GM18517 (cell line): ENCODE measurements at regions not wholly inside any gene's neighbourhood (a gene's known extent, or its start where the extent isn't known, plus 50 kb on each side); places are given as distances from the start of the nearest gene placed in this dataset.
A peak's percentile ranks its signal among the peaks of the same experiment; 100 is the strongest.
"Not testable (repeated sequence)": the region's sequence is repeated elsewhere in the genome, so short reads cannot be mapped to it uniquely, and the experiment has no call there.

Experiments
- ATAC-seq: cut with Tn5 transposase; IDR thresholded peaks from one replicate; pipeline ENCODE4 v1.9.1; 2021; ENCODE audit warnings: mild to moderate bottlenecking, moderate library complexity; ENCODE audit not compliant: unreplicated experiment

DNA sequence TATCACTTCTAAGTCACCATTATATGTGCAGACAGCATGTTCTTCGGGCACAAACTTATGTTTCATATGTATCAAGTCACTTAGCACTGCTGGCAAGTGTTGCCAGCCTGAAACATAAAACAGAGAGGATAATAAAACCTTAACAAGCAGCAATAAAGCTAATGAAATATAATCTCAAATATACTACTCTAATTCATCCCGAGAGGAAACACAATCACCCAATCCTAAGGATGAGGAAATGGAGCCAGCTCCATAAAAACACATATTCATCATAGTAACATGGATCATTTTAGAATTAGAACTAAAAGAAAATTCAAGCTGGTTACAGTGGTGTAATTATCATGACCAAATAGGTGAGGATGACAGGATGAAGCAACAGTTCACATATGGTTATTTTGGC is 1072.7 kb downstream of the EPHA3 start:
- no peak for ATAC-seq

DNA sequence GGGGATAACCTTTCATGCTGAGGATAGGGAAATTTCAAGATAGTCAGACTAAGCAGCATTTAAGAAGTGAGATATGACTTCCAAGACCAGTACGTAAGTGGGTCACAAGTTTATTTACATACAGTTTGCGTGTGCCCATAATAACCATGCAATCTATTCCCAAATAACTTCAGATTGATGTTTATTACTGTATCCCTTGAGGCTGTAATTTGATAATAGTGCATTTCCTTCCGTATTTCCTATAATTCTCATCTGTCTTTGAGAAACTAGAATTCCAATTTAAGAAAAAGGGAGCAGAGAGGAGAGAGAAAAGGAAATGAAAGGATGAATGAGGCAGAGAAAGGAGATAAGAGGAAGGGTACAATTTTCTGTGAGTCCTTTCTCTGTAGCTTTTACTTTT is 1073.1 kb downstream of the EPHA3 start:
- ATAC-seq = no peak

DNA sequence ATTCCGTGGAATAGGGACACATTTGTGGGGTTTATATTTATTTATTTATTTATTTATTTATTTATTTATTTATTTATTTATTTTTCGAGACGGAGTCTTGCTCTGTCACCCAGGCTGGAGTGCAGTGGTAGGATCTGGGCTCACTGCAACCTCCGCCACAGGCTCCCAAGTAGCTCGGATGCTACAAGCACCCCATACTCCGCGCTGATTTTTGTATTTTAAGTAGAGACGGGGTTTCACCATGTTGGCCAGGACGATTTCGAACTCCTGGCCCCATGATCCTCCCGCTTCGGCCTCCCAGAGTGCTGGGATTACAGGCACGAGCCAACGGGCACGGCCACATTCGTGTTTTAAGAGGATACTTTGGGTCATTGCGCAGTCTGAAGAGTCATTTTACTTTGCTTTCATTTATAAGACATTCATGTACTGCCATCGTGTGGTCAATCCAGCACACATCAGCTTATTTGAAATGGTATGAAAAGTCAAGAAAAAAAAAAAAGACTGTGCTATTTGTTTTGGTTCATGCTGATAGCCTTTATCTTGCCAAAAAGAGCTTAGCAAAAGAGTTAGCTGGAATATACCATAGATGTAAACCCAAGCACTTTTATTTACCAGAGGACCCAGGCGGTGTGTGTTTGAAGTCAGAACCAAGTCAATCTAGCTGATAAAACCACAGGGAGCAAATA is 1075.0 kb downstream of the EPHA3 start:
- ATAC-seq = peak; percentile 82

DNA sequence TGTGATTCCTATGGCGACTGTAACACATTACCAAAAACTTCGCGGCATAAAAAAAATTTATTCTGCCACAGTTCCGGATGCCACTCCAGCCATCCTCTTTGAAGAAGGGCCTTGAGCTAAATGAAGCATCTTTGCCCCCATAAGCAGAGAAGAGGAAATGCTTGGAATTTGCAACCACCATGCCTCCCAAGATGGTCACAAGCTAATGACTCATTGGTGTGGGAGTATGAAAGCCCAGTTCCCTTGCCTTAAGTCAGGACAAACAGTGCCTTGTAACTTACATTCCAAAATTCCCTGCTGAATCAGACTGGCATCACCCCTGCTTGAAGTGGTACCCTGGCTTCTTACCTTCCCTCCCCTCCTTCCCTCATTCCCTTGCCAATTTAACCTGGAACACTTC is 1077.4 kb downstream of the EPHA3 start:
- no peak for ATAC-seq

DNA sequence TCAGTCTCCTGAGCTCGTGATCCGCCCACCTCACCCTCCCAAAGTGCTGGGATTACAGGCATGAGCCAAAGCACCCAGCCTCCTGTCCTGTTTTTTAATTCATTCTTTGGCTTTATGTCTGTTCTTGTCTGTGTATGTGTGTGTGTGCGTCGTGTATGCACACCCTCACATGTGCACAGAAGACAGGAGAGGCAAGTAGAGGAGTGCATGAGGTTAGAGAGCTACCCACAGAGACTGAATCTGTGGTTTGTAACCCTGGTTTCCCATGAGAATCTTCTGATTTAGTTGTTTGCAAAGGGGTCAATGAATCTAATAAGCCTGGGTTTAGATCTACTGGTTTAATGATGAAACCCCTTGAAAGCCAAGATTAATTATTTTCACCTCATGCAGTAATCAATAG is 1090.0 kb downstream of the EPHA3 start:
- ATAC-seq = not testable (repeated sequence)

DNA sequence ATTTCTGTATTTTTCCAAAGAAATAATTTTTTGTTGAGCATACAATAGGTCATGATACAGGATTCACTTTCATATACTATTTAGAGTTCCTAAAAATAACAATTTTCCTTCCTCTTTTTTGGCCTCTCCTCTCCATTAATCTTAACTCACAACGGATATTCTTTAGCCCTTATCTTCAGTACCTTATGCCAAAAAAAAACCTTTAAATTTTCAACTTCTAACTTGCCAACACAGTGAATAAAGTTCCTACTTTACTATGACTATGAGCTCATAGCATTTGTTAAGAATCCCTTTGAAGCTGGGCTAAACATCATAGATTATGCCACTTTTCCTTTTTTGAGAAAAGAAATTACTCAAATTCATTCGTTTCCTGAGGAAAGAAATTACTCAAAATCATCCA is 1095.5 kb downstream of the EPHA3 start:
- not testable (repeated sequence) for ATAC-seq

DNA sequence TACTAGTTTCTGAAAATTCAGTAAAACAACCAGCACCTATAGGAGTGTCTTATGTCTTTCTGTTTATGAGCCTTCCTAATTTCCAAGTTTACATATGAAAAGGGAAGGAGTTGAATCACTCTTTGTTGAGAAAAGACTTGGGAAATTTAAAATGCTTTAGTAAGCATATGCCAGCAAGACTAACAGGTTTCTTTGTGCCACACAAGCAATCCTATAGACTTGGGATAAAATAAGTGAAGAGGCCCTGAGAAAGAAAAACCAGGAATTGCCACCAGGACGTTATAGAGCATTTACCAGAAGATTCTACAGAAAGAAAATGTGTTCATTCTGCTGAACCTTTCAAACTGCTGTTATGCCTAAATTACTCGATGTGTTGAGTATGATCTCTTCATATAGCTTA is 1099.1 kb downstream of the EPHA3 start:
- not testable (repeated sequence) for ATAC-seq

DNA sequence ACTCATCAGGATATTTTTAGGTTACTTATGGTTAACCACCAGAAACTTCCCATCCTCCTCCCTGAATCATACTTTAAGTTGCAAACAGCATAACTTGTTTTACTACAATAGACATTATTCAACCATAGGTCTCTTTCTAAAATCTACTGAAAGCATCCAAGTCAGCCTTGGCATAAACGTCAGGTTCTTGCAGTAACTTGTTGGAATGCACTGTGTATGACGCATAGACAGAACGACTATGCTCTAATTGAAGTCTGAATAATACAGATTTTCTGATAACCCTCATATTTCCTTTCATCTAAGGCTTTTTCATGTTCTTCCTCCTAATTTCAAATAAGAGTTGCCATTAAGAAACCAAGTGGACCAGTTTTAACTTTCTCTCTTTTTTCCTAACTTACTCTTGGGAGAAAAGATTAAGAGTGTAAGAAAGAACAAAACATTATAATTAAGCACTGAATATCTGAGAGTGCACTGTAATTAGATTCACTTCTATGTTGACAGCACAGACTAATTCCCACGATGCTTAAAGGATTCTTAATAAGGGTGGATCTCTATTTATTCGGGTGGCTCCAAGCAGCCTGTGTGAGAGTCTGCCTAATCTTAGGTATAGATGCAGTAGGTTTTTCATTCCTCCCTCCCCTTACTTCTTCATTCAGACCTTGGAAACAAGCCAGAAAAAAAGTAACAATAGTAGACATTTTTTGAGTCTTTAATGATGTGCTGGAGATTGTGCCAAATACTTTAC is 1100.1 kb downstream of the EPHA3 start:
- not testable (repeated sequence) for ATAC-seq

DNA sequence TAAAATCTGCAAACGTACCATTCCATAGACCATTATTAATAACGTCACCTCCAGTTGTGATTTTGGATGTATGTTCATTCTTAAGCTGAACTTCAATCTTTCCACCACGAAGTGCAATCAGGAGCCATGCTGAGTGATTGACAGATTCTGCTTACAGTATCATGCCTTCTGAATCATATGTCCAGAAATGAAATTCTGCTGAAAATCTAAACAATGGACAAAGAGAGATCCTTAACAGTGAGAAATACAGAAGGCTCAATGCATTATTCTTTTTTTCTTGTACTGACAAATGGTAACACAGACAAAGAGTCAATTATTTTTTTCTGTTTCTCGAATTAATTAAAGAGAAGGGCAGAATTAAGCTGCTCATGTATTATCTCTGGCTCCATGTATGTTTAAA is 1114.5 kb downstream of the EPHA3 start:
- no peak for ATAC-seq

DNA sequence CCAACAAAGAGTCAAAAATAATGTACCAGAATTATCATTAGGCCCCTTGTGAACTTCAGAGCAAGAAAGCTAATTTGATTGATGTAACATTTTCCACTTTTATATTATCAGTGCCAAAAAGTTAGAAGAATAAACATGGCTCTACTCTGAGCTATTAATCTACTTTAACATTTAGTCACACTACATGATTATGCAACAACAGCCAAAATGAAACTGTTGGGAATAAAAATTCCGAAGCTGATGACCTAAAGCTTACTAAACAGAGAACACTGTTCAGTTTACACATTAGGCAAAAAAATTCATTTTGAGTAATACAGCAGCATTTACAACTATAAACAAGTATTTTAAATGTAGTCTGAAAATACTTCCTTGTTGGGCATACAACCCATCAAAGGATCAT is 1134.1 kb downstream of the EPHA3 start:
- ATAC-seq = no peak

DNA sequence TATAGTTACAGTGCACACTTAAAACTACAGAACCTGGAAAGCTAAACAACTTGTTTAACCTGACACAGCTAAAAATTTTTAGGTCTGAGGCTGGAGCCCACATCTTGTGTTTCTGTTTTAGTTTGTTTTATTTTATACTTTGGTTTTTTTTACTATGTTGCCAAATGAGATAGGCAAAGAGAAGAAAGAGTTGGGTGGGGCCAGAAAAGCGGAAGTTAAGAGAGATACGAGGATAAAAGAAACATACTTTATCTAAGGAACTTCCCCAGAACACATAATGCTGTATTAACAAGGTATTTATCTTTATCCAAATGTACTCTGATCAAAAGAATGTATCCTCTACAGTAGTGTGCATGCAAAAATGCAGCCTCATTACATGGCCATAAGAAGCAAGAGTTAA is 1145.7 kb downstream of the EPHA3 start:
- ATAC-seq = no peak

DNA sequence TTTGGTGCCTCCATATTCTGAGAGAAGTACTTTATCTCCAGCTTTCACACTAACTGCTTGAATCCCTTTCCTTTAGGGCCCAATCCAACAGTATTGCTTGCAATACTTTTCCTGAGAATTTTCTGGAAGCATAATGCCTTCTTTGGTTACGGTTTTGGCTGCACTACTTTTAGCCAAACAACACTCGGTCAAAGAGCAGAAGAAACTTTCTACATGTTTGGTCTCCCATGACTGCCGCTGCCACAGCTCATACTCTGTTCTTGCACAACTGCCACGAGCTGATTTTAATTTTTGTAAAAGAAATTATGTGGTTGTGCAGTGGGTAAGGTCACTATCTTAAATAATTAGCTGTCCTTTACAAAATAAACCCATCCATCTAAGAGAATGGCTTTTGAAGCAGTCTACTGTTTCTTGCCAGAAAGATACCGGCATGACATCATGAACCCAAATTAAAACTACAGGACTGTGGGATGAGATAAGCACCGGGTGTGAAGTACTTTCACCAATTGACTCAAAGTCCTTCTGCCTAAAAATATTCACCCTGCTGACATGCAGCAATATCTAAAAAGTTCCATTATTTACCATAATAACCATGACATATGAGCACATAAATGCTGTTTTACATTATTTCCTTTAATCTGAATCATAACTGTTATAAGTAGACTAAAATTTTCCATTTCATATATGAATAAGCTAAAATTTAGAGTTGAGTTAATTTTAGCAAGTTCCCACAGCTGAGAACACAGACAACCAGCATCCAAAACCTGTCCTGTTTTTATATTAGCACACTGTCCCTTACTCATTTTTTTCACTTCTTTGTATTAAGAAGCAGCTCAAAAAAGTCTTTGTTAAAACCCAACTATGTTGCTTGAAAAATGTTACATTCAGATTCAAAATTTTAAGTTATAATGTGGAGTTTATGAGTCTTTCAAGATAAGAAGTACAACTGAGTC is 1154.3 kb downstream of the EPHA3 start:
- no peak for ATAC-seq
